CD14-positive monocyte (primary cell): ENCODE measurements at regions not wholly inside any gene's neighbourhood (a gene's known extent, or its start where the extent isn't known, plus 50 kb on each side); places are given as distances from the start of the nearest gene placed in this dataset.

Experiments used
- DNase-seq, 3 donors: peaks; one replicate each; pipeline ENCODE4 v3.0.0-alpha.2; 2011 to 2022
- H2AFZ ChIP-seq: 2 replicates; pipeline ENCODE4 v1.6.0; 2012; ENCODE audit warnings: mild to moderate bottlenecking, low read depth, low read length, inconsistent platforms; ENCODE audit not compliant: insufficient read depth, poor library complexity, severe bottlenecking
- H3K27ac ChIP-seq, 2 donors: 1 replicate in 1 of 2; 2 replicates in 1 of 2; pipeline ENCODE4 v1.5.1; 2012 to 2013; ENCODE audit warnings: low read length in 2 of 2, control low read depth in 1 of 2, inconsistent platforms in 1 of 2, low read depth in 1 of 2, mild to moderate bottlenecking in 1 of 2
- H3K27me3 ChIP-seq, 2 donors: one replicate each; pipeline versions ENCODE4 v1.6.0 to v1.6.1; 2011 to 2013; ENCODE audit warnings: low read length in 2 of 2; ENCODE audit not compliant: control insufficient read depth in 2 of 2, insufficient read depth in 2 of 2
- H3K36me3 ChIP-seq, 2 donors: replicated peaks in 1 of 2; 1 replicate in 1 of 2; 2 replicates in 1 of 2; pipeline versions ENCODE4 v1.5.1 to v1.6.1; 2012 to 2013; ENCODE audit warnings: low read length in 2 of 2, control low read depth in 1 of 2, inconsistent platforms in 1 of 2, mild to moderate bottlenecking in 1 of 2; ENCODE audit not compliant: insufficient read depth in 2 of 2, control insufficient read depth in 1 of 2
- H3K4me1 ChIP-seq, 2 donors: 1 replicate in 1 of 2; 2 replicates in 1 of 2; pipeline versions ENCODE4 v1.5.1 to v1.6.1; 2012 to 2013; ENCODE audit warnings: low read length in 2 of 2, control low read depth in 1 of 2, inconsistent platforms in 1 of 2, mild to moderate bottlenecking in 1 of 2, moderate library complexity in 1 of 2; ENCODE audit not compliant: insufficient read depth in 2 of 2, control insufficient read depth in 1 of 2
- H3K4me2 ChIP-seq: replicated peaks from 2 replicates; pipeline ENCODE3; 2012; ENCODE audit warnings: low read length, moderate library complexity, mild to moderate bottlenecking; ENCODE audit not compliant: poor library complexity, severe bottlenecking; ENCODE audit errors: extremely low read depth
- H3K4me3 ChIP-seq, 3 experiments: fragments of 200-600 bp in 1 of 3; sonication (generic) in 1 of 3; replicated peaks in 1 of 3; 1 replicate in 2 of 3; 2 replicates in 1 of 3; pipeline ENCODE4 v1.5.1; 2011 to 2013; ENCODE audit warnings: low read length in 3 of 3, mild to moderate bottlenecking in 3 of 3, control low read depth in 2 of 3, low read depth in 2 of 3, inconsistent platforms in 1 of 3, moderate library complexity in 1 of 3
- H3K79me2 ChIP-seq: 2 replicates; pipeline ENCODE4 v1.6.0; 2012; ENCODE audit warnings: mild to moderate bottlenecking, control low read depth, inconsistent platforms, low read length, moderate library complexity; ENCODE audit not compliant: insufficient read depth
- H3K9ac ChIP-seq: 2 replicates; pipeline ENCODE4 v1.6.0; 2017; ENCODE audit warnings: low read length, mild to moderate bottlenecking; ENCODE audit not compliant: insufficient read depth, poor library complexity, severe bottlenecking
- H3K9me3 ChIP-seq, 2 donors: replicated peaks in 1 of 2; 1 replicate in 1 of 2; 2 replicates in 1 of 2; pipeline versions ENCODE4 v1.5.1 to v1.6.1; 2012 to 2013; ENCODE audit warnings: low read length in 2 of 2, control low read depth in 1 of 2; ENCODE audit not compliant: control insufficient read depth in 1 of 2, insufficient read depth in 1 of 2
- H4K20me1 ChIP-seq: 2 replicates; pipeline ENCODE4 v1.6.0; 2012; ENCODE audit warnings: mild to moderate bottlenecking, low read length, control low read depth, moderate library complexity; ENCODE audit not compliant: insufficient read depth
- H3K27ac Mint-ChIP-seq, 7 donors: one replicate each; pipeline ENCODE4 v1.8.0; 2020; ENCODE audit warnings: mild to moderate bottlenecking in 7 of 7, mixed read lengths in 7 of 7, moderate library complexity in 6 of 7, inconsistent platforms in 2 of 7
- H3K27me3 Mint-ChIP-seq, 3 donors: one replicate each; pipeline ENCODE4 v1.8.0; 2021 to 2022; ENCODE audit warnings: low read depth in 3 of 3, mild to moderate bottlenecking in 3 of 3, mixed read lengths in 3 of 3, moderate library complexity in 3 of 3, inconsistent platforms in 1 of 3
- H3K36me3 Mint-ChIP-seq, 2 donors: one replicate each; pipeline ENCODE4 v1.8.0; 2020; ENCODE audit warnings: mixed read lengths in 2 of 2, inconsistent platforms in 1 of 2, mild to moderate bottlenecking in 1 of 2
- H3K4me1 Mint-ChIP-seq: one replicate; pipeline ENCODE4 v1.8.0; 2020; ENCODE audit warnings: mild to moderate bottlenecking, mixed read lengths
- H3K4me3 Mint-ChIP-seq, 2 donors: one replicate each; pipeline ENCODE4 v1.8.0; 2020; ENCODE audit warnings: mild to moderate bottlenecking in 2 of 2, mixed read lengths in 2 of 2, moderate library complexity in 1 of 2
- H3K9me3 Mint-ChIP-seq, 7 donors: one replicate each; pipeline ENCODE4 v1.8.0; 2020 to 2022; ENCODE audit warnings: mixed read lengths in 7 of 7, mild to moderate bottlenecking in 6 of 7, moderate library complexity in 6 of 7, inconsistent platforms in 2 of 7
- CTCF ChIP-seq: fragments of 200-600 bp; IDR thresholded peaks from one replicate; pipeline ENCODE4 v1.8.0; 2022; ENCODE audit warnings: antibody characterized with exemption, mild to moderate bottlenecking
- WGBS: methylation state at CpG from one replicate; pipeline ENCODE4 v1.1.5; 2013; ENCODE audit warnings: missing lambda C conversion rate; ENCODE audit not compliant: insufficient coverage; 5-methylcytosine and 5-hydroxymethylcytosine counted together
- intact Hi-C, 2 donors: fragments of 100-400 bp; cut with micrococcal nuclease; formaldehyde crosslinking; loops; one replicate each; pipeline versions ENCODE4 v1.15.0 to v1.15.1; 2023

DNA sequence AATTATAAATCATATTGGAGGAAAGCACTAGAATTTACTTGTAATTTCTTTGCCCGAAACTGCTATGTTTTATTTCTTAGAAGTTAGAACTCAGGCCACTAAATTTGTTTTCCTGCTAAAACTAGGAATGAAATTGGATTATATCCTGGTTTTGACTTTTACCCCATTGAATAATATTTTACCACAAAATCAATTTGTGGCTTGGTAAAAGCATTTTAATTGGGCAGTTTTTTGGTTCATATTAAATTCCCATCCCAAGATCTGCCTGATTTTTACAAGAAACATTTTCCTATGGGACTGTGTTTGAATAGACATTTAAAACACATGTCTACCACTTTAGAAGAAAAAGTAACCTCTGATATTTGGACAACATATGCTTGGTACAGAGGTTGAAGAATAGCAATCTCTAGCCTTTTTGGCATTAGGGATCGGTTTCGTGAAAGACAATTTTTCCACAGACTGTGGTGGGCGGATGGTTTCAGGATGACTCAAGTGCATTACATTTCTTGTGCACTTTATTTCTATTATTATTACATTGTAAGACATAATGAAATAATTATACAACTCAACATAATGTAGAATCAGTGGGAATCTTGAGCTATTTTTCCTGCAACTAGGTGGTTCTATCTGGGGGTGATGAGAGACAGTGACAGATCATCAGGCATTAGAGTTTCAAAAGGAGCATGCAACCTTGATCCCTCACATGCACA lies 565.6 kb downstream of the PRR16 start:
- no peak overlapping the region for H2AFZ ChIP-seq
- H3K4me1 ChIP-seq: no peaks in the 10 kb centered on the region
- peaks cover 0 to 5% (median 2%) of the 10 kb centered on the region in 7 donors for H3K9me3 Mint-ChIP-seq
- H4K20me1 ChIP-seq: no peaks in the 10 kb centered on the region
- H3K27ac ChIP-seq: no peak overlapping the region
- H3K9ac ChIP-seq: no peak overlapping the region
- no peak for TF ChIP-seq CTCF
- H3K36me3 Mint-ChIP-seq: no peaks in the 10 kb centered on the region
- WGBS: no CpG with 5 or more reads among the region's 4 CpGs
- H3K4me3 Mint-ChIP-seq: no peak overlapping the region
- H3K27me3 ChIP-seq: no peaks in the 10 kb centered on the region
- no peak overlapping the region for H3K4me3 ChIP-seq
- no peaks in the 10 kb centered on the region for H3K27me3 Mint-ChIP-seq
- peaks cover 0 to 7% of the 10 kb centered on the region in 2 donors for H3K9me3 ChIP-seq
- intact Hi-C loops: no loop called here
- no peak overlapping the region for H3K27ac Mint-ChIP-seq
- no peaks in the 10 kb centered on the region for H3K4me1 Mint-ChIP-seq
- H3K36me3 ChIP-seq: no peaks in the 10 kb centered on the region
- no peaks in the 10 kb centered on the region for H3K79me2 ChIP-seq
- H3K4me2 ChIP-seq: no peak overlapping the region
- no peak for DNase-seq

DNA sequence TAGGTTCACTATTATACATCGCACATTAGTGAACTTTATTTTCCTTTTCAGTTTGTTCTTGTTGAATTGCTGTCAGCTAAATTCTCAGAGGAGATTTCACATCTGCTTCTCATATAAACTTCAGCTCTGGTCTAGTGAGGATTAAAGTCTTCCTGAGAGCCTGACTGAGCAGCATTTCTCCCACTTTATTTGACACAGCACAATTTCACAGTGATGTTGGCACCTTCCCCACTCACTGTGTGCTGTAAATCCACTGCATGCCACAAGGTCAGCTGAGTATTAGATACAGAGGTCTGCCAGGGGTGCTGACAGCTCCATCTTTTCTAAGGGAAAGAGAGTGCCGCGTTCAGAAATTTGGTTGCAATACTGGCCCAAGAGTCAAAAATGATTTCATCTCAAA lies 567.4 kb downstream of the PRR16 start:
- Mint-ChIP-seq H3K27me3 (no peaks in the 10 kb centered on the region), H3K9me3 (peaks cover 0 to 5% (median 2%) of the 10 kb centered on the region in 7 donors), H3K27ac (no peak overlapping the region), H3K4me1 (no peaks in the 10 kb centered on the region), H3K36me3 (no peaks in the 10 kb centered on the region), H3K4me3 (no peak overlapping the region)
- Histone ChIP-seq H4K20me1 (no peaks in the 10 kb centered on the region), H3K4me2 (no peak overlapping the region), H3K4me3 (no peak overlapping the region), H3K9me3 (peaks cover 0 to 7% of the 10 kb centered on the region in 2 donors), H3K27me3 (no peaks in the 10 kb centered on the region), H2AFZ (no peak overlapping the region), H3K36me3 (no peaks in the 10 kb centered on the region), H3K27ac (no peak overlapping the region), H3K9ac (no peak overlapping the region), H3K4me1 (no peaks in the 10 kb centered on the region), H3K79me2 (no peaks in the 10 kb centered on the region)
- intact Hi-C loops: no loop called here
- no peak for DNase-seq
- 92% methylated on average over 2 of the region's 3 CpGs for WGBS
- no peak for TF ChIP-seq CTCF
